Thymus (tissue), 11 donors: ENCODE measurements at regions not wholly inside any gene's neighbourhood (a gene's known extent, or its start where the extent isn't known, plus 50 kb on each side); places are given as distances from the start of the nearest gene placed in this dataset.

Experiments
- DNase-seq, 9 donors: peaks; one replicate each; pipeline ENCODE4 v3.0.0-alpha.2; 2013; ENCODE audit warnings: low spot score in 9 of 9, low read depth in 6 of 9, missing footprints in 1 of 9
- H3K27ac ChIP-seq, 2 donors: one replicate each; pipeline ENCODE4 v1.5.1; 2013; ENCODE audit warnings: control low read depth in 1 of 2, low read depth in 1 of 2, low read length in 1 of 2, mild to moderate bottlenecking in 1 of 2, moderate library complexity in 1 of 2
- H3K27me3 ChIP-seq, 2 donors: one replicate each; pipeline ENCODE4 v1.5.1; 2013; ENCODE audit warnings: low read length in 1 of 2; ENCODE audit not compliant: control insufficient read depth in 2 of 2, insufficient read depth in 1 of 2
- H3K36me3 ChIP-seq, 2 donors: one replicate each; pipeline ENCODE4 v1.5.1; 2013; ENCODE audit warnings: low read length in 1 of 2, mild to moderate bottlenecking in 1 of 2, moderate library complexity in 1 of 2; ENCODE audit not compliant: control insufficient read depth in 2 of 2, insufficient read depth in 2 of 2
- H3K4me1 ChIP-seq, 2 donors: one replicate each; pipeline ENCODE4 v1.5.1; 2013; ENCODE audit warnings: low read length in 2 of 2; ENCODE audit not compliant: control insufficient read depth in 2 of 2, insufficient read depth in 2 of 2
- H3K4me3 ChIP-seq, 2 donors: one replicate each; pipeline ENCODE4 v1.5.1; 2013; ENCODE audit warnings: low read length in 2 of 2, control low read depth in 1 of 2, mild to moderate bottlenecking in 1 of 2
- H3K9me3 ChIP-seq, 2 donors: one replicate each; pipeline ENCODE4 v1.5.1; 2013; ENCODE audit warnings: low read length in 1 of 2, mild to moderate bottlenecking in 1 of 2; ENCODE audit not compliant: control insufficient read depth in 2 of 2, insufficient read depth in 1 of 2
- WGBS: extraction: QIAGEN DNeasy Blood & Tissue Kit; methylation state at CpG from one replicate; pipeline ENCODE4 v1.1.7; 2013; 5-methylcytosine and 5-hydroxymethylcytosine counted together
- donor health status: healthy.

GRCh38 chr13:93173654-93174053 lies 53.0 kb upstream of the GPC6 start:
- 79% methylated on average over 1 of the region's 1 CpG for WGBS
- no peak for DNase-seq

DNA sequence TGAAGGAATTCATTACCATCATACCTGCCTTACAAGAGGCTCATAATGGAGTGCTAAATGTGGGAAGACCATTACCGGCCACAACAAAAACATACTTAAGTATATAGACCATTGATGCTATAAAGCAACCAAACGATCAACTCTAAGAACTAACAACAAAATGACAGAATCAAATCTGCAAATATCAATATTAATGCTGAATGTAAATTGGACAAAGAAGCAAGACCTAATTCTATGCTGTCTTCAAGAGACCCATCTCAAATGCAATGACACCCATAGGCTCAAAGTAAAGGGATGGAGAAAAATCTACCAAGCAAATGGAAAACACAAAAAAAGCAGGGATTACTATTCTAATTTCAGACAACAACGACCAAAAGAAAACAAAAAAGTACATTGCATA lies 52.3 kb upstream of the GPC6 start:
- no peaks in the 10 kb centered on the region for H3K36me3 ChIP-seq
- no peak for DNase-seq
- H3K27me3 ChIP-seq = no peaks in the 10 kb centered on the region
- 90% methylated on average over 3 of the region's 3 CpGs for WGBS
- no peaks in the 10 kb centered on the region for H3K4me1 ChIP-seq
- H3K4me3 ChIP-seq = no peak overlapping the region
- no peaks in the 10 kb centered on the region for H3K9me3 ChIP-seq
- no peak overlapping the region for H3K27ac ChIP-seq

More at GRCh38 chr13:93173654-93174053, 53.0 kb upstream of the GPC6 start:
- H3K9me3 ChIP-seq = no peaks in the 10 kb centered on the region
- no peaks in the 10 kb centered on the region for H3K36me3 ChIP-seq
- no peak overlapping the region for H3K4me3 ChIP-seq
- no peaks in the 10 kb centered on the region for H3K27me3 ChIP-seq
- H3K4me1 ChIP-seq = no peaks in the 10 kb centered on the region
- H3K27ac ChIP-seq = no peak overlapping the region
